B cell (primary cell): ENCODE measurements at regions not wholly inside any gene's neighbourhood (a gene's known extent, or its start where the extent isn't known, plus 50 kb on each side); places are given as distances from the start of the nearest gene placed in this dataset.

Experiments used
- ATAC-seq: fragments of 200-7000 bp; cut with Tn5 transposase; one replicate; pipeline ENCODE4 v1.10.0; 2021; ENCODE audit warnings: low read depth, mild to moderate bottlenecking, moderate number of reproducible peaks, moderate library complexity
- CTCF ChIA-PET: fragments of 350-600 bp; sonication (Branson Sonifier 250); formaldehyde crosslinking; loops from one replicate; lab custom pipeline; 2021; ENCODE audit warnings: antibody characterized with exemption, inconsistent platforms; lab: Charles Lee
- POLR2A ChIA-PET: fragments of 350-600 bp; sonication (Branson Sonifier 250); formaldehyde crosslinking; loops from one replicate; lab custom pipeline; 2021; ENCODE audit warnings: antibody characterized with exemption; lab: Charles Lee
- DNase-seq: peaks from one replicate; pipeline ENCODE4 v3.0.0; 2013
- H2AFZ ChIP-seq: 2 replicates; pipeline ENCODE4 v1.6.1; 2012; ENCODE audit warnings: mild to moderate bottlenecking, low read depth, low read length; ENCODE audit not compliant: insufficient read depth, poor library complexity, severe bottlenecking
- H3K27ac ChIP-seq, 2 donors: 1 replicate in 1 of 2; 2 replicates in 1 of 2; pipeline ENCODE4 v1.5.1; 2012 to 2013; ENCODE audit warnings: low read length in 2 of 2, mild to moderate bottlenecking in 2 of 2, moderate library complexity in 1 of 2
- H3K27me3 ChIP-seq, 4 experiments: fragments of 200-600 bp in 1 of 4; sonication (generic) in 1 of 4; replicated peaks in 1 of 4; 1 replicate in 2 of 4; 2 replicates in 2 of 4; pipeline versions ENCODE4 v1.6.1 to v1.7.0; 2013 to 2016; ENCODE audit warnings: low read length in 3 of 4, mild to moderate bottlenecking in 2 of 4, mixed read lengths in 1 of 4, moderate library complexity in 1 of 4; ENCODE audit not compliant: insufficient read depth in 4 of 4, control insufficient read depth in 3 of 4; ENCODE audit errors: control extremely low read depth in 1 of 4
- H3K36me3 ChIP-seq, 2 experiments: replicated peaks in 1 of 2; 1 replicate in 1 of 2; 2 replicates in 1 of 2; pipeline versions ENCODE4 v1.6.1 to v1.7.1; 2013; ENCODE audit warnings: low read length in 1 of 2; ENCODE audit not compliant: insufficient read depth in 2 of 2, control insufficient read depth in 1 of 2; ENCODE audit errors: control extremely low read depth in 1 of 2, extremely low read depth in 1 of 2
- H3K4me1 ChIP-seq, 2 donors: fragments of 200-600 bp in 1 of 2; sonication (generic) in 1 of 2; 1 replicate in 1 of 2; 2 replicates in 1 of 2; pipeline versions ENCODE4 v1.5.1 to v1.6.1; 2013 to 2017; ENCODE audit warnings: low read length in 2 of 2; ENCODE audit not compliant: control insufficient read depth in 2 of 2, insufficient read depth in 2 of 2
- H3K4me2 ChIP-seq: replicated peaks from 2 replicates; pipeline ENCODE3; 2012; ENCODE audit warnings: mild to moderate bottlenecking, low read depth, low read length; ENCODE audit not compliant: poor library complexity, severe bottlenecking
- H3K4me3 ChIP-seq, 5 experiments: fragments of 200-600 bp in 1 of 5; sonication (generic) in 1 of 5; 1 replicate in 3 of 5; 2 replicates in 2 of 5; pipeline versions ENCODE4 v1.5.1 to v1.7.0; 2011 to 2016; ENCODE audit warnings: low read length in 4 of 5, mild to moderate bottlenecking in 4 of 5, low read depth in 2 of 5, control low read depth in 1 of 5, moderate library complexity in 1 of 5; ENCODE audit not compliant: insufficient read depth in 1 of 5; ENCODE audit errors: control extremely low read depth in 1 of 5, extremely low read depth in 1 of 5
- H3K79me2 ChIP-seq: fragments of 200-600 bp; sonication (generic); one replicate; pipeline ENCODE4 v1.6.0; 2016; ENCODE audit warnings: low read length; ENCODE audit not compliant: control insufficient read depth, insufficient read depth
- H3K9ac ChIP-seq: fragments of 200-600 bp; sonication (generic); 2 replicates; pipeline ENCODE4 v1.6.1; 2017; ENCODE audit warnings: mild to moderate bottlenecking, low read length, moderate library complexity
- H3K9me3 ChIP-seq, 3 donors: one replicate each; pipeline versions ENCODE4 v1.6.1 to v1.7.1; 2013; ENCODE audit warnings: low read length in 2 of 3; ENCODE audit not compliant: control insufficient read depth in 2 of 3, insufficient read depth in 1 of 3; ENCODE audit errors: control extremely low read depth in 1 of 3
- H4K20me1 ChIP-seq: 2 replicates; pipeline ENCODE4 v1.6.0; 2012; ENCODE audit warnings: mild to moderate bottlenecking, low read length; ENCODE audit not compliant: insufficient read depth, control insufficient read depth, poor library complexity, severe bottlenecking
- H3K27ac Mint-ChIP-seq: one replicate; pipeline ENCODE4 v1.8.0; 2021; ENCODE audit warnings: mixed read lengths
- H3K27me3 Mint-ChIP-seq: one replicate; pipeline ENCODE4 v1.8.0; 2021; ENCODE audit warnings: mixed read lengths
- H3K4me1 Mint-ChIP-seq: one replicate; pipeline ENCODE4 v1.8.0; 2021; ENCODE audit warnings: mixed read lengths
- H3K4me3 Mint-ChIP-seq: one replicate; pipeline ENCODE4 v1.8.0; 2021; ENCODE audit warnings: mixed read lengths
- H3K9me3 Mint-ChIP-seq: one replicate; pipeline ENCODE4 v1.8.0; 2022; ENCODE audit warnings: mixed read lengths; ENCODE audit not compliant: insufficient read depth
- EZH2 ChIP-seq: IDR thresholded peaks from 2 replicates; pipeline ENCODE4 v1.6.1; 2012; ENCODE audit warnings: borderline replicate concordance, low read depth, mild to moderate bottlenecking, moderate library complexity, low read length; ENCODE audit not compliant: insufficient read depth, poor library complexity, severe bottlenecking
- WGBS: methylation state at CpG from one replicate; pipeline ENCODE4 v1.1.5; 2013; ENCODE audit warnings: missing lambda C conversion rate; ENCODE audit not compliant: insufficient coverage; 5-methylcytosine and 5-hydroxymethylcytosine counted together
- intact Hi-C: fragments of 100-400 bp; cut with micrococcal nuclease; formaldehyde crosslinking; loops from one replicate; pipeline ENCODE4 v1.10.0; 2022
- TF ChIP-seq, protein P1 (sequence below): fragments of 200-600 bp; IDR thresholded peaks from one replicate; pipeline ENCODE4 v1.8.0; 2022; ENCODE audit warnings: antibody characterized with exemption, mild to moderate bottlenecking

DNA sequence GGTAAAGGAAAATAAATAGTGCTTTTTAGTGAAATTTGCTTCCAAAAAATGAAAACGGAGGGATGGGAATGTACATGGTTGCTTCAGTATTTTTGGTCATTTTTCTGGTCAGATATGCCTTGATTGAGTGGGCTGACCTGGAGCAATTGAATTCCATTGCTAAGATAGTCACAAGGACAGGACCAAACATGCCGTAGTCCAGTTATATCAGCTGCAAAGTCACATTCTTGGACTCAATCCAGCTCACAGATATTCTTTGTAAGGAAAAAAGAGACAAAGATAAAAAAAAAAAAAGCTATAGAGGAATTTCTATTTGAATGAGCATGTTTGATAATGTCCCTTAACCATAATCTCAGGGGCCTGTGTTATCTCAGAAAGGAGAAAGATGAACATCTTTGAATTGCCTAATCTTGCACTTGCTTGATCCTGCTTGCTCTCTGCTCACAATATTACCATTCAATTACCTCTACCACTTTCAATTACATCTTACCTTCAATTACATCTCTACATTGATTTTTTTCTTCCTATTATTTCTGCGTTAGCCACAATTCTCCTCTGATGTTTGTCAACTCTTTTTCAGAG is 75.4 kb upstream of the PACRGL start:
- Histone ChIP-seq H4K20me1 (no peaks in the 10 kb centered on the region), H3K4me2 (no peak overlapping the region), H3K9ac (no peak overlapping the region), H3K9me3 (peaks cover 0 to 2% (median 0%) of the 10 kb centered on the region in 3 donors), H3K27ac (no peak overlapping the region), H3K36me3 (no peaks in the 10 kb centered on the region), H2AFZ (no peak overlapping the region), H3K4me1 (no peaks in the 10 kb centered on the region), H3K27me3 (no peaks in the 10 kb centered on the region), H3K4me3 (no peak overlapping the region), H3K79me2 (no peaks in the 10 kb centered on the region)
- Mint-ChIP-seq H3K9me3 (no peaks in the 10 kb centered on the region), H3K27ac (no peak overlapping the region), H3K27me3 (no peaks in the 10 kb centered on the region), H3K4me1 (no peaks in the 10 kb centered on the region), H3K4me3 (no peak overlapping the region)
- DNase-seq (no peak), ATAC-seq (no peak)
- intact Hi-C loops, result no loop called here
- ChIA-PET CTCF (no interaction called here), POLR2A (no interaction called here)
- 100% methylated on average over 1 of the region's 3 CpGs for WGBS
- TF ChIP-seq, protein P1, sequence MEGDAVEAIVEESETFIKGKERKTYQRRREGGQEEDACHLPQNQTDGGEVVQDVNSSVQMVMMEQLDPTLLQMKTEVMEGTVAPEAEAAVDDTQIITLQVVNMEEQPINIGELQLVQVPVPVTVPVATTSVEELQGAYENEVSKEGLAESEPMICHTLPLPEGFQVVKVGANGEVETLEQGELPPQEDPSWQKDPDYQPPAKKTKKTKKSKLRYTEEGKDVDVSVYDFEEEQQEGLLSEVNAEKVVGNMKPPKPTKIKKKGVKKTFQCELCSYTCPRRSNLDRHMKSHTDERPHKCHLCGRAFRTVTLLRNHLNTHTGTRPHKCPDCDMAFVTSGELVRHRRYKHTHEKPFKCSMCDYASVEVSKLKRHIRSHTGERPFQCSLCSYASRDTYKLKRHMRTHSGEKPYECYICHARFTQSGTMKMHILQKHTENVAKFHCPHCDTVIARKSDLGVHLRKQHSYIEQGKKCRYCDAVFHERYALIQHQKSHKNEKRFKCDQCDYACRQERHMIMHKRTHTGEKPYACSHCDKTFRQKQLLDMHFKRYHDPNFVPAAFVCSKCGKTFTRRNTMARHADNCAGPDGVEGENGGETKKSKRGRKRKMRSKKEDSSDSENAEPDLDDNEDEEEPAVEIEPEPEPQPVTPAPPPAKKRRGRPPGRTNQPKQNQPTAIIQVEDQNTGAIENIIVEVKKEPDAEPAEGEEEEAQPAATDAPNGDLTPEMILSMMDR, result no peak
- no peak for TF ChIP-seq EZH2

DNA sequence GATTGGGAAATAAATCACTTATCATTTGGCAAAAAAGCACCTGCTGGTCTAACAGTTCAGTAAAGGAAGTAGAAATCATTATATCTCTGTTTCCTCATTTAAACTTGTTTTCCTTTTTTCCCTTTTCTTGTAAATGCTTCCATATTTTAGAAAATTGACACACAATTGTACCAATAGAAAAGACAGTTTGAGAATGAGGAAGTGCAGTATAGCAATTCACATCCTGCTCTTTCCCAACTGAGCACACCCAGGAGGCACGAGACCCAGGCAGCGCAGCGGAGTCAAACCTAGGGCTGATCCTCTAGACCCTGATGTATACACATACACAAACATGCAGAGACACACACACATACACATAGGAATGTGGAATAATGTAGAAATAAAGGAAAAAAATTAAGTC is 74.8 kb upstream of the PACRGL start:
- ATAC-seq (no peak), DNase-seq (no peak)
- no CpG with 5 or more reads among the region's 3 CpGs for WGBS
- intact Hi-C loops, result no loop called here
- Histone ChIP-seq H3K27me3 (no peaks in the 10 kb centered on the region), H4K20me1 (no peaks in the 10 kb centered on the region), H3K4me1 (no peaks in the 10 kb centered on the region), H3K4me2 (no peak overlapping the region), H3K36me3 (no peaks in the 10 kb centered on the region), H3K9me3 (peaks cover 0 to 2% (median 0%) of the 10 kb centered on the region in 3 donors), H2AFZ (peak overlapping the region; percentile 1), H3K79me2 (no peaks in the 10 kb centered on the region), H3K9ac (no peak overlapping the region), H3K4me3 (no peak overlapping the region), H3K27ac (no peak overlapping the region)
- no peak overlapping the region for H3K4me3 Mint-ChIP-seq
- TF ChIP-seq, protein P1, result no peak
- TF ChIP-seq EZH2, result no peak
- no peaks in the 10 kb centered on the region for H3K9me3 Mint-ChIP-seq
- POLR2A ChIA-PET, result no interaction called here
- no peak overlapping the region for H3K27ac Mint-ChIP-seq
- no peaks in the 10 kb centered on the region for H3K4me1 Mint-ChIP-seq
- no peaks in the 10 kb centered on the region for H3K27me3 Mint-ChIP-seq
- CTCF ChIA-PET, result no interaction called here
